ENCODE measurements at regions not wholly inside any gene's neighbourhood (a gene's known extent, or its start where the extent isn't known, plus 50 kb on each side); places are given as distances from the start of the nearest gene placed in this dataset.

DNA sequence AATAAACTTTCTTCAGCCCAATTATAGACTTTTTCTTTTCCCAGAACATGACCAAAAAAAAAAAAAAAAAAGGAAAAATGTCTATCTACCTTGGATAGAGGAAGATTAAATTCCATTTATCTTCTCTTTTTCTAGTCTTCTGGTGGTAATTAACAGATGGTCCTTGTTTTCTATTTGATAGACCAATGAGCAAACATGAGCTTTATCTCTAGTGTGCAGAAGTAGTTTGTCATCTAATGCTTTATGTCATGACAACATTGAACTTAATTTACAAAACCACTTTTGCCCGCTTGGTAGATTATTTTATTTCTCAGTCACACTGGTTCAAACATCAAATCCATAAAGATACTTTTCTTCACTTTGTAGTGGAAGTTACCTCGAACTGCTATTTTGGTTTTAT, 69.5 kb upstream of the ELL2 start:
- DNase-seq (ENCODE audit: low spot score), result no peak

GRCh38 chr5:96026406-96027041, 64.9 kb upstream of the ELL2 start:
- no peak for DNase-seq (ENCODE audit: low spot score)

DNA sequence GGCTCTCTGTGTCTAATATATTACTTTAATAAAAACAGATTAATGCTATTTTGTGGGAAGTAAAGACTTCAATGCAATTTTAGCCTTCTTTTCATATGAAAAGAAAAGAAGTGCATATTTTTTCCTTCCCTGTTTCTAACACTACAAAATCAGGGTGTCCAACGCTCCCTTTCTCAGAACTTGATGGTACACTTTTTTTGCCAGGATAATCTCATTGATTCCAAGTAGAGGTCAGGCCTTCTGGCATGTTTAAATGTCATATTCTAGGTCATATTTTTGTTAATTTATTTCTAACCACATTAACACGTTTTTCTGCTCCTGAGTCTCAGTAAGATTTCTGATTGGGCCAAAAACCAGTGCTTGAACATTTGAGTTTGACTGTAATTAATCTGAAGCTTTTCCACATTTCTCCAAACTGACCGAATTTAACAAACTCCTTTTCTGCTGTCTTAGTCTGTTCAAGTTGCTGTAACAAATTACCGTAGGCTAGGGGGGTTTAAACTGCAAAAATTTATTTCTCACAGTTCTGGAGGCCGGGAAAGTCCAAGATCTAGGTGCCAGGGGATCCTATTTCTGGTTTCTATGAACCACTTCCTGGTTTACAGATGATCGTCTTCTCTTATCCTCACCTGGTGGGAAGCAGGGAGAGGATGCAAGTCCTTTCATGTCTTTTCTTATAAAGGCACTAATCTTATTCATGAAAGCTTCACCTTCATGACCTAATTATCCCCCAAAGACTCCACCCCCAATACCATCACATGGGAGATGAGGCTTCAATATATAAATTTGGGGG, 63.2 kb upstream of the ELL2 start:
- no peak for DNase-seq (ENCODE audit: low spot score)

- DNase-seq (ENCODE audit: low spot score), result no peak
Measured at GRCh38 chr5:96023518-96023917, 61.9 kb upstream of the ELL2 start.

DNA sequence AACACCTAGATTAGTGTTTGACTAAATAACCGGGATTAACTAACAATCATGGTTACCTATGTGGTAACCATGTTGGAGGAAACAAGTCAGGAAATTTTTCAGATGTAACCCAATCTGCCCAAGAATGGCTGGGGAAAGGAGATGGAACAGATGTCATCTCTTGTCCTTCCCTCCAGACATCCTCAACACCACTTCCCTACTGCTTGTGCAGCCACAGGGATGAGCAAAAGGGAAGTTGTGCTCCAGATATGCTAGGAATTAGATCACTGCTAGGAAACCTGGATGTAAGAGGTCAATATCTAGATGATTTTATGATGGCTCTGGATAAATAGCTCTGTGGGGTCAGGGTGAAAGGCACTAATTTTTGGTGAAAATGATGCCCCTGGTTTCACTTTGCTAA, 61.3 kb upstream of the ELL2 start:
- DNase-seq (ENCODE audit: low spot score), result no peak

DNA sequence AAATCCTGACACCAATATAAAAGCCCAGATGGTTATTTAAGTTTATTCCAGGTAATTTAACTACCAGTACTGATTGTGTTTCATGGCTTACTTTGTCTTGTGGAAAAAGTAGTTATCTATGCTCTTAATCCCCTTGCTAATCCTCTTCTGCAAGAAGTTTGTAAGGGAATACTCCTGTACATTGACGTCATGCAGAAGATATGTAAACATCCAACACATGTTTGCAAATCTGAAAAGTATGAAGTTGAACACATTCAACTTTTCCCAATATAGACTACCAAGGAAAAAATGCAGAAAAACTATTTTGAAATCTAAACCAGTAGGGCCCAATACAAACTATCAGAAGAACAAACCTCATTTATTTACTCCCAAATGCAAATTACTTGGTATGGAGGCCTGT, 56.3 kb upstream of the ELL2 start:
- no peak for DNase-seq (ENCODE audit: low spot score)

- no peak for DNase-seq (ENCODE audit: low spot score)
Measured at GRCh38 chr5:96016216-96016615, 54.6 kb upstream of the ELL2 start.

DNA sequence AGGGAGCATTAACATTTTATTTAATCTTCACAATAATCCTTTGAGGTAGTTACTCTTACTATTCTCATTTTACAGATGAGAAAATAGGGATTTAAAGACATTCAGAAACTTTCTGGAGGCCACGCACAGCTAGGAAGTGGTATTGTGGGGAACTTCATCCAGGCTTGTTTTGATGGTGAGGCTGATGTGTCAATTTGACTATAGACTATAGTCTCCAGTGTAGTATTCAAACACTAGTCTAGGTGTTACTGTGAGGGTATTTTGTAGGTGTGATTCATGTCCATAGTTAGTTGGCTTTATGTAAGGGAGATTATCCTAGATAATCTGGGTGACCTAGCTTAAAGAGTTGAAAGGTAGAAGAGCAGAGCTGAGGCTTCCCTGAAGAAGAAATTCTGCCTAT, 54.1 kb upstream of the ELL2 start:
- DNase-seq (ENCODE audit: low spot score), result no peak

DNA sequence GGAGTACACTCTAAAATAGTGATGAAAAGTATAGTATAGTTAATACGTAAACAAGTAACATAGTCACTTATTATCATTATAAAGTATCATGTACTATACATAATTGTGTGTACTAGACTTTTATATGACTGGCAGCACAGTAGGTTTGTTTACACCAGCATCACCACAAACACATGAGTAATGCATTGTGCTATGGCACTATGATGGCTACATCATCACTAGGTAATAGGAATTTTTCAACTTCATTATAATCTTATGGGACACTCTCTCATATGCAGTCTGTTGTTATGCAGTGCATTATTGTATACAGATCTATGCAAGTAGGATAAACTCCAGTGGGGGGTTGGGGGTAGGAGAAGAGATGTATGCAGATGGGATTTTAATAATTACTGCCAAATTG, 52.7 kb upstream of the ELL2 start:
- no peak for DNase-seq (ENCODE audit: low spot score)

- DNase-seq (ENCODE audit: low spot score), result no peak
Measured at GRCh38 chr5:96013254-96013653, 51.6 kb upstream of the ELL2 start.

DNA sequence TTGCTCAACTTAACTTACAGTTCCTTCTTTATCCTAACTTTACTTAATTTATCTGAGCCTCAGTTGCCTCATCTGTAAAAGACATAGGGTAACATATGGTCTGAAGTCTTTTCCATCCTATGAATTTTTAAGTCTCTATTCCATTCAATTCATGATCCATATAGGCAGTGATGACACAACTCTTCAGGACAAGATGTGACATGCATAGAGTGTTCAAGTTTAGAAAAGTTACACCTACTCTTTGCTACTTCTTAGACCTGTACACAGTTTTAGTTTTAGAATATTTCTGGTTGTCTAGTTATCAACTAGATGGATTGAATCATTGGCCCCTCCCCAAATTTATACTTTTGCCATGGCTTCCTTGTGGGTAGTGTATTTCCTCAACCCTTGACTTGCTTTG, 50.7 kb upstream of the ELL2 start:
- DNase-seq (ENCODE audit: low spot score), result no peak
